ENCODE measurements at regions not wholly inside any gene's neighbourhood (a gene's known extent, or its start where the extent isn't known, plus 50 kb on each side); places are given as distances from the start of the nearest gene placed in this dataset.

DNA sequence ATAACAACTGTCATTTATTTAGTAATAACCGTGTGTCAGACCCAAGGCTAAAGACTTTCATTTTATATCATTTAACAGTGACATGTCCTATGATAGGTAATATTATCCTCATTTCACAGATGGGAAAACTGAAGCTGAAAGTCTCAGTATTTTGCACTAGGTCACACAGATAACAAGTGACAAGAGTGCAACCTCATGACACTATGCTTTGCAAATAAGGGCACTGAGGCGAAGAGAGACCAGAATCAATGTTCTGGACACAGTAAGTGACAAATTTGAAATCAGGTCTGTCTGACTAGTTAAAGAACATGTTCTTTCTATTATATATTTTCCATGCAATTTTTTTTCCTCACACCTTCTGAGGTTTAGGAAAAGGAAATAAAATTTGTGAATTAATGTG lies 585.7 kb downstream of the LRRC70 start:
- no peaks in the 10 kb centered on the region for H3K36me3 ChIP-seq
- no peak overlapping the region for H3K27ac ChIP-seq
- H3K27me3 ChIP-seq = no peaks in the 10 kb centered on the region
- intact Hi-C loops (cut with DNase I) = no loop called here
- H3K9me3 ChIP-seq = no peaks in the 10 kb centered on the region
- no peak for DNase-seq
- H3K4me1 ChIP-seq = no peaks in the 10 kb centered on the region
- TF ChIP-seq, protein P1, sequence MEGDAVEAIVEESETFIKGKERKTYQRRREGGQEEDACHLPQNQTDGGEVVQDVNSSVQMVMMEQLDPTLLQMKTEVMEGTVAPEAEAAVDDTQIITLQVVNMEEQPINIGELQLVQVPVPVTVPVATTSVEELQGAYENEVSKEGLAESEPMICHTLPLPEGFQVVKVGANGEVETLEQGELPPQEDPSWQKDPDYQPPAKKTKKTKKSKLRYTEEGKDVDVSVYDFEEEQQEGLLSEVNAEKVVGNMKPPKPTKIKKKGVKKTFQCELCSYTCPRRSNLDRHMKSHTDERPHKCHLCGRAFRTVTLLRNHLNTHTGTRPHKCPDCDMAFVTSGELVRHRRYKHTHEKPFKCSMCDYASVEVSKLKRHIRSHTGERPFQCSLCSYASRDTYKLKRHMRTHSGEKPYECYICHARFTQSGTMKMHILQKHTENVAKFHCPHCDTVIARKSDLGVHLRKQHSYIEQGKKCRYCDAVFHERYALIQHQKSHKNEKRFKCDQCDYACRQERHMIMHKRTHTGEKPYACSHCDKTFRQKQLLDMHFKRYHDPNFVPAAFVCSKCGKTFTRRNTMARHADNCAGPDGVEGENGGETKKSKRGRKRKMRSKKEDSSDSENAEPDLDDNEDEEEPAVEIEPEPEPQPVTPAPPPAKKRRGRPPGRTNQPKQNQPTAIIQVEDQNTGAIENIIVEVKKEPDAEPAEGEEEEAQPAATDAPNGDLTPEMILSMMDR (IDR thresholded peaks at IDR 0.05) = no peak
- no peak overlapping the region for H3K4me3 ChIP-seq
- no peak overlapping the region for H3K9ac ChIP-seq (ENCODE audit: low read depth in 2 of 2, low read length in 2 of 2)

DNA sequence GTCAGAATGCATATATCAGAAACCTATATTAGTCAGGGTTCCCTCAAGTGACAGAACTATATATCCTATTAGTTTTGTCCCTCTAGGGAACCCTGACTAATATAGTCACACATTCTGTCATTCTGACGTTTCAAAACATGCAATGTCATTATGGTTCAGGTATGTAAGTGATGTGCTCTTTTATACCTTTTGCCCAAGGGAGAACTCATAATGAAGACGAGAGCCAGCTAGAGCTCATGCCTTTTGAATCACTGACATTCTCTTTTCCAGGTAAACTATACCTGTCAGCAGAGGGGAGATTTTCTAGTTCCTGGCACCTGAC lies 576.7 kb downstream of the LRRC70 start:
- no peak overlapping the region for H3K4me3 ChIP-seq
- intact Hi-C loops (cut with DNase I) = no loop called here
- H3K36me3 ChIP-seq = no peaks in the 10 kb centered on the region
- no peak overlapping the region for H3K9ac ChIP-seq (ENCODE audit: low read depth in 2 of 2, low read length in 2 of 2)
- H3K27ac ChIP-seq = no peak overlapping the region
- H3K4me1 ChIP-seq = no peaks in the 10 kb centered on the region
- no peaks in the 10 kb centered on the region for H3K9me3 ChIP-seq
- DNase-seq = no peak
- no peaks in the 10 kb centered on the region for H3K27me3 ChIP-seq
- TF ChIP-seq, protein P1 (IDR thresholded peaks at IDR 0.05) = no peak

DNA sequence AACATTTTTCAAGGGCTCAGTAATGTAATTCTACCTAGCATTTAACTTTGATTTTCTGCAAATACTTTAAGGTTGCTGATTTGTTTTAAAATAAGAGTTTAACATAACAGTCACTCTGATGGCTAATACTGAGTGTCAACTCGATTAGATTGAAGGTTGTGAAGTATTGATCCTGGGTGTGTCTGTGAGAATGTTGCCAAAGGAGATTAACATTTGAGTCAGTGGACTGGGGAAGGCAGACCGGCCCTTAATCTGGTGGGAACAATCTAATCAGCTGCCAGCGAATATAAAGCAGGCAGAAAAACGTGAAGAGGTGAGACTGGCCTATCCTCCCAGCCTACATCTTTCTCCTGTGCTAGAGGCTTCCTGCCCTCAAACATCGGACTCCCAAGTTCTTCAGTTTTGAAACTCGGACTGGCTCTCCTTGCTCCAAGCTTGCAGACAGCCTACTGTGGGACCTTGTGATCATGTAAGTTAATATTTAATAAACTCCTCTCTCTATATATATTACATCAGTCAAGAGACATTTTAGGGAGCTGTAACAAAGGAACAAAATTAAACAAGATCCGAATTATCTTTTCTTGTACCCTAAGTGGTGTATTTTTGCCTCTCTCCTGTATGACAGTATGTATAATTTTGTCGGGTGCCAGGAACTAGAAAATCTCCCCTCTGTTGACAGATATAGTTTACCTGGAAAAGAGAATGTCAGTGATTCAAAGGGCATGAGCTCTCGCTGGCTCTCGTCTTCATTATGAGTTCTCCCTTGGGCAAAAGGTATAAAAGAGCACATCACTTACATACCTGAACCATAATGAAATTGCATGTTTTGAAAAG lies 576.1 kb downstream of the LRRC70 start:
- Histone ChIP-seq H3K9ac (ENCODE audit: low read depth in 2 of 2, low read length in 2 of 2) (no peak overlapping the region), H3K36me3 (no peaks in the 10 kb centered on the region), H3K27ac (no peak overlapping the region), H3K4me1 (no peaks in the 10 kb centered on the region), H3K27me3 (no peaks in the 10 kb centered on the region), H3K4me3 (no peak overlapping the region), H3K9me3 (no peaks in the 10 kb centered on the region)
- TF ChIP-seq, protein P1 (IDR thresholded peaks at IDR 0.05) = no peak
- no peak for DNase-seq
- intact Hi-C loops (cut with DNase I) = no loop called here

DNA sequence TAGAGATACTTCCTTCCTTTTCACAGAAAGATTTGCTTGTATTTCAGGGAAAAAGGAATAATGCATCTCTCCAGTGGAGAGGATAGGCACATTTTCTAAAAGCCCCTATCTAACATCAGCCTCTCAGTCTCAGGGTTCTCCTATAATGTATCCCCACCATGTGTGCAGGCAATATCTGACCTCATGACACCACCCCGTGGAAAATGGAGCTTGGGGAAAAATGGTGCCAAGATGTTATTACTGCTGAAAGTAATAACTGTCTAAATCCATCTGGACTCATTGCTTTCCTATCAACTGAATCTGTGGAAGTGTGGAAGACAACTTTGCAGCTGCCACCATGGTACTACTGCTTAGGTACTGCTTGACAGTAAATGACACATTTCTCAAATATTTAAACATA lies 574.3 kb downstream of the LRRC70 start:
- no peak for DNase-seq
- intact Hi-C loops (cut with DNase I) = no loop called here
- H3K9me3 ChIP-seq = no peaks in the 10 kb centered on the region
- TF ChIP-seq, protein P1 (IDR thresholded peaks at IDR 0.05) = no peak
- no peaks in the 10 kb centered on the region for H3K27me3 ChIP-seq
- no peak overlapping the region for H3K9ac ChIP-seq (ENCODE audit: low read depth in 2 of 2, low read length in 2 of 2)
- no peaks in the 10 kb centered on the region for H3K4me1 ChIP-seq
- no peak overlapping the region for H3K4me3 ChIP-seq
- H3K36me3 ChIP-seq = no peaks in the 10 kb centered on the region
- no peak overlapping the region for H3K27ac ChIP-seq

DNA sequence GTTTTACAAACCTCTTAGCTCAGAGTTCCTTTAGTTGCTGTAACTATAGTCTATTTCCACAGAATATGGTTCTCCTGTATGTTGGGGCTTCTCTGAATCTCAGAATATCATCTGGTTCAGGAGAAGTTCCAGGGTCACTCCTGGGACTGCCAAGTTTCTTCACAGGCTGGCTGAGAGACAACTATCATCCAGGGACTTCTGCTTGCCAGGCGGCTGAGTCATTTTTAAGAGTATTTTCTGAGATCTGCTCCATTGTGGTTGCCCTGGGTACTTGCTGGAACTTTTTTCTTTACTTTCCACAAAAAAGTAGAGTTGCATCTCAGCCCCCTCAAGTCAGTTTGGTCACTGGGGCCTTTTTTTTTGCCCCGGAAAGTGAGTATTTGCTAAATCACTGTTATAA lies 566.5 kb downstream of the LRRC70 start:
- intact Hi-C loops (cut with DNase I) = no loop called here
- no peak overlapping the region for H3K27ac ChIP-seq
- no peaks in the 10 kb centered on the region for H3K4me1 ChIP-seq
- H3K27me3 ChIP-seq = no peaks in the 10 kb centered on the region
- no peak overlapping the region for H3K4me3 ChIP-seq
- no peak overlapping the region for H3K9ac ChIP-seq (ENCODE audit: low read depth in 2 of 2, low read length in 2 of 2)
- H3K9me3 ChIP-seq = no peaks in the 10 kb centered on the region
- H3K36me3 ChIP-seq = no peaks in the 10 kb centered on the region
- DNase-seq = no peak
- TF ChIP-seq, protein P1 (IDR thresholded peaks at IDR 0.05) = no peak

Measured in colonic mucosa (tissue), 4 donors.